ENCODE measurements at regions not wholly inside any gene's neighbourhood (a gene's known extent, or its start where the extent isn't known, plus 50 kb on each side); places are given as distances from the start of the nearest gene placed in this dataset.

DNA sequence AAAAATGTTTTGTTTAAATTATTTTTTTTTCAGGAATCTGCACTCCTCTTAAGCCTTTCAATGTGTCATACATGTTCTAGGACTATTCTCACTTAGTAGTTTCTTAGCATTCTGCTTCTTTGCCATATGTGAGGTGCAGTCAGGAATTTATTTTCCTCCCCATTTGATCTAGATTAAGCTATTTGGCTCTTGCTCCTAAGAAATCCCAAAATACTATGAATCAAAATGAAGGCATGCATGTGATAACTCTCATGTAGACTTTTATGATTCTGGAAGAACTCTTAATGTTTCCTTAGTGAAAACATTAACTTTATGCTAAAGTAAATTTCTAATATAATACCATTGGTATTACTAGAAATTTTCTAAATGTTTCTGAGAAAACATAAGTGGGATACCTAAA lies 664.5 kb downstream of the RAPGEF2 start:
- no peak for DNase-seq (ENCODE audit: low read depth)
- H3K4me3 ChIP-seq (ENCODE audit: low read depth, low read length): no peak overlapping the region
- TF ChIP-seq, protein P1, sequence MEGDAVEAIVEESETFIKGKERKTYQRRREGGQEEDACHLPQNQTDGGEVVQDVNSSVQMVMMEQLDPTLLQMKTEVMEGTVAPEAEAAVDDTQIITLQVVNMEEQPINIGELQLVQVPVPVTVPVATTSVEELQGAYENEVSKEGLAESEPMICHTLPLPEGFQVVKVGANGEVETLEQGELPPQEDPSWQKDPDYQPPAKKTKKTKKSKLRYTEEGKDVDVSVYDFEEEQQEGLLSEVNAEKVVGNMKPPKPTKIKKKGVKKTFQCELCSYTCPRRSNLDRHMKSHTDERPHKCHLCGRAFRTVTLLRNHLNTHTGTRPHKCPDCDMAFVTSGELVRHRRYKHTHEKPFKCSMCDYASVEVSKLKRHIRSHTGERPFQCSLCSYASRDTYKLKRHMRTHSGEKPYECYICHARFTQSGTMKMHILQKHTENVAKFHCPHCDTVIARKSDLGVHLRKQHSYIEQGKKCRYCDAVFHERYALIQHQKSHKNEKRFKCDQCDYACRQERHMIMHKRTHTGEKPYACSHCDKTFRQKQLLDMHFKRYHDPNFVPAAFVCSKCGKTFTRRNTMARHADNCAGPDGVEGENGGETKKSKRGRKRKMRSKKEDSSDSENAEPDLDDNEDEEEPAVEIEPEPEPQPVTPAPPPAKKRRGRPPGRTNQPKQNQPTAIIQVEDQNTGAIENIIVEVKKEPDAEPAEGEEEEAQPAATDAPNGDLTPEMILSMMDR (IDR thresholded peaks at IDR 0.05; ENCODE audit: insufficient read depth, low read depth, low read length): no peak

DNA sequence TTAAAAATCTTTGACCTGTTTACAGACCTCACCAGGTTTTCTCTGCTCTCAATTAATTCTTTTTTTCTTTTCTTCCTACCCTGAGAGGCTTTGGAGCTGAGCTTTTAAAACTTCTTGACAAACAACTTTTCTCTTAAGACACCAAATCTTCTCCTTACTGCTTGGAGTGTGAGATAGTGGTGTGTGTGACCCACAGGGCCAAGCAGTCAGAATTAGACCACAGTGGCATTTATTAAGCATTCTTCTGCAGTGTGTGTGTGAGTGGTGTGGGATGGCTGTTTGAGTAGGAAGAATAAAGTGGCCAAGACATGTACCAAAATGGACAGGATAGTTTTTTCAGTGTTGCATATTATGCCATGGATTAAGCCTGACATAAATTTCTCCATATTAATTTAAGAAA lies 665.1 kb downstream of the RAPGEF2 start:
- TF ChIP-seq, protein P1 (IDR thresholded peaks at IDR 0.05; ENCODE audit: insufficient read depth, low read depth, low read length): no peak
- H3K4me3 ChIP-seq (ENCODE audit: low read depth, low read length): no peak overlapping the region
- DNase-seq (ENCODE audit: low read depth): no peak

DNA sequence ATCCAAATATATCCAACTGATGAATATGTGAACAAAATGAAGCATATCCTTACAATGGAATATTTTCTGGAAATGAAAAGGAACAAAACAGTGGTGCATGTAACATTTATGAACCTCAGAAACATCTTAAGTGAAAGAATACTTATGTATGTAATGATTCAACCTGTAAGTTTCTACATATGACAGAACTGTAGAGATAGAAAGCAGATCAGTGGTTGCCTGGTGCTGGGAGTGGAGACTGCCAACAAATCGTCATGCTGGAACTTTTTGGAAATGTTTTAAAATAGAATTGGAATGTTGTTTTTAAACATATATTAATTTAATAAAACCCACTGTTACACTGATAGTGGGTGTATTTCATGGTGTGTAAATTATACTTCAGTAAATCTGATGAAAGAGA lies 667.5 kb downstream of the RAPGEF2 start:
- no peak overlapping the region for H3K4me3 ChIP-seq (ENCODE audit: low read depth, low read length)
- DNase-seq (ENCODE audit: low read depth): no peak
- TF ChIP-seq, protein P1 (IDR thresholded peaks at IDR 0.05; ENCODE audit: insufficient read depth, low read depth, low read length): no peak

DNA sequence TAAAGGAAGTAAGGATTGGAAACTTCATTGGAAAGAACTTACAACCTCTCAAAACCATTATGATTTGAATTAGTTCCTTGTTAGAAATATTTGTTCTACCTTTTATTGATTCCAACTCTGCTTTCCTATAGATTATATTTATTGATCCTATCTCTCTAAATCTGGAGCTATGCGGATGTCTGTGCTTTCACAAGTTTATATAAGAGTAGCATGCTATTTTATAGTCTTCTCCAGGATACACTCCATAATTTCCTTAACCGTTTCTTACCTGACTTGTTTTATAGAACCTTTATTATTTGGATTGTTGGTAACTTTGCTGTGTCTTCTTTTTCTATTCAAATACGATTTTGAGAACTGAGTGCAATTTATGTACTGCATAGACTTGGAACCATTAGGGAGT lies 668.1 kb downstream of the RAPGEF2 start:
- TF ChIP-seq, protein P1 (IDR thresholded peaks at IDR 0.05; ENCODE audit: insufficient read depth, low read depth, low read length): no peak
- no peak for DNase-seq (ENCODE audit: low read depth)
- H3K4me3 ChIP-seq (ENCODE audit: low read depth, low read length): no peak overlapping the region

DNA sequence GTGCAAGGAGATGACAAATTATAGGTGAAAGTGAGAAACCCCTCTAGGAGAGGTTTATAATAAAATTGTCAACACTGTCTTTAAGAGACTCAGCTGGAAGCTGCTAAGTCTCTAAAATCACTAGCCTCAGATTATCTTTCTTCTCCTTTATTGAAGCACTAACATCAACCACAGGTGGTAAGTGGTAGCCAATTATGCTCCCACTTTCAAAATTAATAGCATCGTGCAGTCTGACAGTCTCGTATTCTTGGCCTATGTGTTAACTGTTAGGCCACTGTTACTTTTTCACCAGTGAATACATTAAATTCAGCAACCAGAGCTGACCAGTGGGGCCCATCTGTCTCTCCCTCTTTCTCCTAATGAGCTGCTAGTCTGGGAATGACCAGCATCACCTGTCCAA lies 674.1 kb downstream of the RAPGEF2 start:
- TF ChIP-seq, protein P1 (IDR thresholded peaks at IDR 0.05; ENCODE audit: insufficient read depth, low read depth, low read length): no peak
- DNase-seq (ENCODE audit: low read depth): no peak
- H3K4me3 ChIP-seq (ENCODE audit: low read depth, low read length): no peak overlapping the region

DNA sequence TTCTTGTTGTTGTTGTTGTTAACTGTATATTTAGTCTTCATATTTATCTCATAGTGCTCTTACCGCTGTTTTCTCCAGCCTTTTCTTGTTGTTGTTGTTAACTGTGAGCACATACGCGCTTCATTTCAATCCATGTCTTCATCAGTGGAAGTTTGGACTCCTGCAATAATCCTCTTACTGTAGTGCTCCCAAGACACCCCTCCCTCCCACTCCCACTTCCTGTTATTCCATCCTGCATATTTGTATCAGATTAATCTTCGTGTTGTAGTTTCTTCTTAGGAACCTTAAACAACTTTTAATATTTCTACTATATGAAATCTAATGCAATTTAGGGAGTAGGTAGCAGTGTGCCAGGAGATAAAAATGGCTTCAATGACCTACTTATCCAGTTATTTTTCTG lies 674.8 kb downstream of the RAPGEF2 start:
- no peak overlapping the region for H3K4me3 ChIP-seq (ENCODE audit: low read depth, low read length)
- no peak for DNase-seq (ENCODE audit: low read depth)
- TF ChIP-seq, protein P1 (IDR thresholded peaks at IDR 0.05; ENCODE audit: insufficient read depth, low read depth, low read length): no peak

DNA sequence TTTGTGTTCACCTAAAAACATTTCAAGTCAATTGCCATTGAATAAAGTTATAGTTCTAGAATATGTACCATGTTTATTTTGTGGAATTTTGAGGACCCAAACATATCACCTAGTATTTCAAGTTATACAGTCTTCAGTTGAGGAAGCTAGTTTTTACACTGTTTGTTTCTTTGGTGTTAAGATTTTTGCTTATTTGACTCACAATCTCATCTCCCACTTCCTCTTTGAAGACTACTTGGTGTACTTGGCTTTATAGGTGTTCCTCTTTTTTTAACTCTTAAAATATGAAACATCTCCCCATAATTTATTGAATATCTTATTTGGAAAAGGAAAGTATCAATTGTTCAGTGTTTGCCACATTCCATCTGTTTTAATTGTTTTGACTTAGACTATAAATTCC lies 675.4 kb downstream of the RAPGEF2 start:
- no peak overlapping the region for H3K4me3 ChIP-seq (ENCODE audit: low read depth, low read length)
- DNase-seq (ENCODE audit: low read depth): no peak
- TF ChIP-seq, protein P1 (IDR thresholded peaks at IDR 0.05; ENCODE audit: insufficient read depth, low read depth, low read length): no peak
